H1 (cell line): ENCODE measurements at regions not wholly inside any gene's neighbourhood (a gene's known extent, or its start where the extent isn't known, plus 50 kb on each side); places are given as distances from the start of the nearest gene placed in this dataset.
A peak's percentile ranks its signal among the peaks of the same experiment; 100 is the strongest.

Source experiments
- CTCF ChIA-PET: fragments of 300-600 bp; sonication (Branson Sonifier 250); formaldehyde crosslinking; loops from one replicate; lab custom pipeline; 2021; ENCODE audit not compliant: partially characterized antibody; lab: Charles Lee
- POLR2A ChIA-PET: fragments of 300-600 bp; sonication (Branson Sonifier 250); formaldehyde crosslinking; loops from one replicate; lab custom pipeline; 2021; ENCODE audit warnings: inconsistent platforms; ENCODE audit not compliant: partially characterized antibody; lab: Charles Lee
- DNase-seq, 2 experiments: peaks; one replicate each; pipeline versions ENCODE4 v3.0.0 to v3.0.0-alpha.2; 2010 to 2022; ENCODE audit warnings: low spot score in 2 of 2, low read depth in 1 of 2, mixed read lengths in 1 of 2
- FAIRE-seq: peaks from 2 replicates; lab custom pipeline; 2011; peaks lifted over from hg19 to GRCh38; lab: Jason Lieb, UNC
- H2AFZ ChIP-seq: 2 replicates; pipeline ENCODE4 v1.8.1; 2012; ENCODE audit warnings: low read length, inconsistent platforms
- H2AK5ac ChIP-seq: 2 replicates; pipeline ENCODE4 v1.6.1; 2013; ENCODE audit warnings: low read depth, low read length
- H2BK120ac ChIP-seq: replicated peaks from 2 replicates; pipeline ENCODE3; 2013; ENCODE audit warnings: low read depth, low read length, inconsistent platforms
- H2BK12ac ChIP-seq: 2 replicates; pipeline ENCODE4 v1.6.1; 2013; ENCODE audit warnings: low read depth, low read length
- H2BK15ac ChIP-seq: 2 replicates; pipeline ENCODE4 v1.6.1; 2013; ENCODE audit warnings: low read length
- H2BK20ac ChIP-seq: 2 replicates; pipeline ENCODE4 v1.6.1; 2013; ENCODE audit warnings: low read length
- H2BK5ac ChIP-seq: 2 replicates; pipeline ENCODE4 v1.6.1; 2013; ENCODE audit warnings: low read depth, low read length
- H3K14ac ChIP-seq: 2 replicates; pipeline ENCODE4 v1.6.1; 2013; ENCODE audit warnings: inconsistent platforms; ENCODE audit not compliant: insufficient read length
- H3K18ac ChIP-seq: 2 replicates; pipeline ENCODE4 v1.6.1; 2013; ENCODE audit warnings: low read length; ENCODE audit errors: extremely low read depth
- H3K23ac ChIP-seq: 2 replicates; pipeline ENCODE4 v1.6.1; 2013; ENCODE audit warnings: inconsistent platforms; ENCODE audit not compliant: insufficient read length
- H3K23me2 ChIP-seq: 2 replicates; pipeline ENCODE4 v1.6.1; 2013; ENCODE audit warnings: low read depth, low read length
- H3K27ac ChIP-seq: 2 replicates; pipeline ENCODE4 v1.6.1; 2011; ENCODE audit warnings: low read depth, low read length, inconsistent platforms
- H3K27me3 ChIP-seq, 4 experiments: replicated peaks in 1 of 4; 1 replicate in 1 of 4; 2 replicates in 3 of 4; pipeline versions ENCODE4 v1.6.1 to v1.8.1; 2011 to 2013; ENCODE audit warnings: low read length in 3 of 4, mild to moderate bottlenecking in 3 of 4, inconsistent platforms in 2 of 4, mixed read lengths in 2 of 4, moderate library complexity in 1 of 4; ENCODE audit not compliant: control insufficient read depth in 3 of 4, insufficient read depth in 3 of 4; ENCODE audit errors: extremely low read depth in 1 of 4
- H3K36me3 ChIP-seq, 4 experiments: 2 replicates each; pipeline versions ENCODE4 v1.6.1 to v1.8.1; 2011 to 2013; ENCODE audit warnings: mild to moderate bottlenecking in 4 of 4, low read length in 3 of 4, moderate library complexity in 2 of 4, control low read depth in 1 of 4, inconsistent platforms in 1 of 4; ENCODE audit not compliant: insufficient read depth in 4 of 4, control insufficient read depth in 2 of 4
- H3K4ac ChIP-seq: replicated peaks from 2 replicates; pipeline ENCODE3; 2013; ENCODE audit warnings: low read length, low read depth, mixed read lengths, inconsistent platforms; ENCODE audit not compliant: insufficient read length
- H3K4me1 ChIP-seq, 4 experiments: replicated peaks in 1 of 4; 1 replicate in 1 of 4; 2 replicates in 3 of 4; pipeline versions ENCODE4 v1.6.1 to v1.8.1; 2011 to 2013; ENCODE audit warnings: low read length in 3 of 4, inconsistent platforms in 2 of 4, mixed read lengths in 1 of 4; ENCODE audit not compliant: insufficient read depth in 4 of 4, control insufficient read depth in 3 of 4
- H3K4me2 ChIP-seq, 2 experiments: 2 replicates each; pipeline versions ENCODE4 v1.6.1 to v1.8.1; 2011 to 2013; ENCODE audit warnings: low read depth in 2 of 2, low read length in 2 of 2, control low read depth in 1 of 2, inconsistent platforms in 1 of 2, mild to moderate bottlenecking in 1 of 2; ENCODE audit not compliant: insufficient read depth in 1 of 2
- H3K4me3 ChIP-seq, 4 experiments: fragments of 200-600, 300-600 bp in 1 of 4; sonication (generic), shearing (Covaris generic), sonication (Bioruptor Twin) in 1 of 4; 2 replicates each; pipeline versions ENCODE4 v1.5.1 to v1.8.1; 2011 to 2016; ENCODE audit warnings: low read length in 4 of 4, low read depth in 3 of 4, control low read depth in 2 of 4, inconsistent platforms in 2 of 4, mild to moderate bottlenecking in 2 of 4, mixed read lengths in 1 of 4, moderate library complexity in 1 of 4; ENCODE audit not compliant: insufficient read depth in 2 of 4; ENCODE audit errors: extremely low read depth in 1 of 4
- H3K56ac ChIP-seq: replicated peaks from 2 replicates; pipeline ENCODE3; 2013; ENCODE audit warnings: low read depth, mild to moderate bottlenecking, mixed read lengths, low read length, inconsistent platforms; ENCODE audit not compliant: insufficient read length
- H3K79me1 ChIP-seq: 2 replicates; pipeline ENCODE4 v1.6.1; 2013; ENCODE audit warnings: low read depth, low read length, control low read depth
- H3K79me2 ChIP-seq, 2 experiments: 2 replicates each; pipeline versions ENCODE4 v1.6.1 to v1.8.1; 2012 to 2013; ENCODE audit warnings: low read length in 2 of 2, mild to moderate bottlenecking in 2 of 2, inconsistent platforms in 1 of 2; ENCODE audit not compliant: insufficient read depth in 2 of 2, control insufficient read depth in 1 of 2
- H3K9ac ChIP-seq, 4 experiments: replicated peaks in 1 of 4; 1 replicate in 1 of 4; 2 replicates in 3 of 4; pipeline versions ENCODE4 v1.6.1 to v1.8.1; 2011 to 2013; ENCODE audit warnings: low read depth in 3 of 4, low read length in 3 of 4, control low read depth in 2 of 4, mild to moderate bottlenecking in 2 of 4, moderate library complexity in 2 of 4, inconsistent platforms in 1 of 4; ENCODE audit errors: extremely low read depth in 1 of 4
- H3K9me3 ChIP-seq, 2 experiments: 2 replicates each; pipeline versions ENCODE4 v1.6.1 to v1.8.1; 2012 to 2013; ENCODE audit warnings: mild to moderate bottlenecking in 2 of 2, moderate library complexity in 2 of 2, control low read depth in 1 of 2, inconsistent platforms in 1 of 2, low read depth in 1 of 2, low read length in 1 of 2, mixed read lengths in 1 of 2; ENCODE audit not compliant: insufficient read depth in 2 of 2
- H4K20me1 ChIP-seq, 2 experiments: replicated peaks in 1 of 2; 2 replicates each; pipeline versions ENCODE3 to v1.8.1; 2011 to 2013; ENCODE audit warnings: inconsistent platforms in 2 of 2, low read length in 2 of 2, mild to moderate bottlenecking in 1 of 2; ENCODE audit not compliant: insufficient read depth in 2 of 2, control insufficient read depth in 1 of 2
- H4K5ac ChIP-seq: 2 replicates; pipeline ENCODE4 v1.6.1; 2013; ENCODE audit warnings: low read length, low read depth, mixed read lengths, inconsistent platforms; ENCODE audit not compliant: insufficient read length
- H4K8ac ChIP-seq: 2 replicates; pipeline ENCODE4 v1.8.0; 2013; ENCODE audit warnings: mild to moderate bottlenecking, moderate library complexity, low read length, inconsistent platforms; ENCODE audit not compliant: insufficient read depth; ENCODE audit errors: extremely low read depth
- H4K91ac ChIP-seq: replicated peaks from 2 replicates; pipeline ENCODE3; 2013; ENCODE audit warnings: low read length, mixed read lengths, inconsistent platforms; ENCODE audit not compliant: insufficient read length
- BACH1 ChIP-seq: IDR thresholded peaks from 2 replicates; pipeline ENCODE4 v1.6.1; 2012; ENCODE audit warnings: low read length, improper control_type of control experiment
- CEBPB ChIP-seq: IDR thresholded peaks from 2 replicates; pipeline ENCODE4 v1.6.1; 2012; ENCODE audit warnings: low read depth, low read length
- CHD1 ChIP-seq: IDR thresholded peaks from 2 replicates; pipeline ENCODE4 v1.6.1; 2012; ENCODE audit warnings: low read depth, low read length, improper control_type of control experiment
- CTCF ChIP-seq, 3 experiments: IDR thresholded peaks; 1 replicate in 2 of 3; 2 replicates in 1 of 3; pipeline versions ENCODE4 v1.5.1 to v1.6.1; 2011; ENCODE audit warnings: low read length in 3 of 3, mild to moderate bottlenecking in 3 of 3, inconsistent platforms in 2 of 3, low read depth in 1 of 3, moderate library complexity in 1 of 3; ENCODE audit not compliant: insufficient read depth in 1 of 3; ENCODE audit errors: control extremely low read depth in 1 of 3
- EZH2 ChIP-seq: fragments of 200-600 bp; sonication (generic); IDR thresholded peaks from 2 replicates; pipeline ENCODE4 v1.7.1; 2012; ENCODE audit warnings: low read depth, mild to moderate bottlenecking, moderate library complexity, low read length, inconsistent platforms; ENCODE audit not compliant: severe bottlenecking
- MAFK ChIP-seq: IDR thresholded peaks from 2 replicates; pipeline ENCODE4 v1.6.1; 2012; ENCODE audit warnings: low read depth, mild to moderate bottlenecking, improper control_type of control experiment, low read length
- MAX ChIP-seq: IDR thresholded peaks from 2 replicates; pipeline ENCODE4 v1.6.1; 2012; ENCODE audit warnings: inconsistent platforms
- POLR2AphosphoS5 ChIP-seq: IDR thresholded peaks from 2 replicates; pipeline ENCODE4 v1.6.1; 2011; ENCODE audit warnings: low read depth, low read length
- RAD21 ChIP-seq, 2 experiments: IDR thresholded peaks in 1 of 2; conservative IDR thresholded peaks in 1 of 2; 2 replicates each; pipeline ENCODE4 v1.6.1; 2011; ENCODE audit warnings: low read depth in 2 of 2, low read length in 2 of 2, improper control_type of control experiment in 1 of 2, inconsistent platforms in 1 of 2, mild to moderate bottlenecking in 1 of 2, moderate library complexity in 1 of 2
- WGBS, 2 experiments: shearing (Covaris generic) in 1 of 2; methylation state at CpG; one replicate each; pipeline versions ENCODE4 v1.1.6 to v1.1.7; 2013 to 2015; ENCODE audit warnings: low lambda C conversion rate in 2 of 2, mixed read lengths in 2 of 2, inconsistent platforms in 1 of 2, low coverage in 1 of 2, missing lambda C conversion rate in 1 of 2; ENCODE audit not compliant: insufficient replicate concordance in 2 of 2, insufficient coverage in 1 of 2, insufficient read length in 1 of 2; ENCODE audit errors: extremely low coverage in 1 of 2, missing lambda C conversion rate in 1 of 2; 5-methylcytosine and 5-hydroxymethylcytosine counted together

- H3K23ac ChIP-seq: no peak overlapping the region
- FAIRE-seq (peak; percentile 76), DNase-seq (peak in 1 of 2 experiments; percentile 48)
- H2BK120ac ChIP-seq: no peak overlapping the region
- no peak overlapping the region for H3K14ac ChIP-seq
- H4K8ac ChIP-seq: no peak overlapping the region
- no peak overlapping the region for H3K18ac ChIP-seq
- no peak overlapping the region for H4K5ac ChIP-seq
- no peak overlapping the region for H2AK5ac ChIP-seq
- H2BK5ac ChIP-seq: no peak overlapping the region
- no peak overlapping the region for H2BK15ac ChIP-seq
- no peak overlapping the region for H2AFZ ChIP-seq
- no peaks in the 10 kb centered on the region for H3K79me1 ChIP-seq
- H3K4me1 ChIP-seq: peaks cover 0 to 3% (median 0%) of the 10 kb centered on the region in 4 experiments; a peak in 1 of 7 replicates
- no peak overlapping the region for H2BK20ac ChIP-seq
- H3K27ac ChIP-seq: no peak overlapping the region
- H3K4me2 ChIP-seq: no peak overlapping the region
- no peaks in the 10 kb centered on the region for H3K79me2 ChIP-seq
- ChIA-PET CTCF (interaction anchor here (1.0 to 2.4 kb wide), 9 partner anchors 9 to 1164 kb away, joined by 3 to 10 read pairs (median 4); partner anchors contain the start of gene PDHA2), POLR2A (no interaction called here)
- no peak overlapping the region for H2BK12ac ChIP-seq
- no peak overlapping the region for H3K4me3 ChIP-seq
- no peaks in the 10 kb centered on the region for H3K27me3 ChIP-seq
- no peak overlapping the region for H3K56ac ChIP-seq
- TF ChIP-seq RAD21 (IDR thresholded peaks at IDR 0.05 in 1 of 2, conservative IDR thresholded peaks at IDR 0.05 in 1 of 2; ENCODE audit: low read depth in 2 of 2, low read length in 2 of 2) (peak; percentile 78 to 82), CTCF (IDR thresholded peaks at IDR 0.05; ENCODE audit: control extremely low read depth in 1 of 3, insufficient read depth in 1 of 3, low read depth in 1 of 3, low read length in 3 of 3) (peak in 2 of 3 experiments; percentile 39 to 50; a peak in 2 of 4 replicates), MAX (no peak), EZH2 (no peak), CHD1 (no peak), MAFK (peak; percentile 71), CEBPB (peak; percentile 51; the same call in 1 of the 2 replicates), BACH1 (peak; percentile 78), POLR2AphosphoS5 (no peak)
- no peaks in the 10 kb centered on the region for H3K36me3 ChIP-seq
- no peak overlapping the region for H3K9ac ChIP-seq
- WGBS, 2 experiments: 43% methylated on average over 3 of the region's 3 CpGs; no CpG with 5 or more reads in 1 of the 2 experiments
- H4K20me1 ChIP-seq: no peaks in the 10 kb centered on the region
- no peak overlapping the region for H4K91ac ChIP-seq
- no peaks in the 10 kb centered on the region for H3K9me3 ChIP-seq
- no peaks in the 10 kb centered on the region for H3K23me2 ChIP-seq
- H3K4ac ChIP-seq: no peak overlapping the region
These were observed 512.2 kb downstream of the PDHA2 start for GRCh38 chr4:96352051-96352517.
